ENCODE measurements at regions not wholly inside any gene's neighbourhood (a gene's known extent, or its start where the extent isn't known, plus 50 kb on each side); places are given as distances from the start of the nearest gene placed in this dataset.

GRCh38 chr18:73615506-73615905 lies 532.1 kb downstream of the FBXO15 start:
- Histone ChIP-seq H3K4me3 (ENCODE audit: low read depth in 1 of 3, low read length in 3 of 3) (no peak overlapping the region), H3K9ac (ENCODE audit: low read depth in 1 of 2, low read length in 2 of 2) (no peak overlapping the region), H3K27ac (ENCODE audit: low read depth in 1 of 2, low read length in 2 of 2) (no peak overlapping the region), H3K4me1 (ENCODE audit: control insufficient read depth in 4 of 4, insufficient read depth in 4 of 4, low read length in 3 of 4) (no peaks in the 10 kb centered on the region), H3K9me3 (ENCODE audit: control insufficient read depth in 4 of 4, low read length in 3 of 4) (no peaks in the 10 kb centered on the region), H3K27me3 (ENCODE audit: control insufficient read depth in 4 of 4, insufficient read depth in 4 of 4, low read length in 3 of 4) (no peaks in the 10 kb centered on the region), H3K36me3 (ENCODE audit: control insufficient read depth in 4 of 4, insufficient read depth in 3 of 4, low read depth in 1 of 4, low read length in 3 of 4) (no peaks in the 10 kb centered on the region)
- WGBS: 64% methylated on average over 3 of the region's 3 CpGs
- TF ChIP-seq RAD21 (IDR thresholded peaks at IDR 0.05) (no peak), ATF3 (IDR thresholded peaks at IDR 0.05) (no peak), YY1 (IDR thresholded peaks at IDR 0.05) (no peak), REST (IDR thresholded peaks at IDR 0.05) (no peak), HNF4A (conservative IDR thresholded peaks at IDR 0.05) (no peak)
- no peak for DNase-seq (ENCODE audit: low spot score)

GRCh38 chr18:73614812-73615211 lies 532.8 kb downstream of the FBXO15 start:
- no peak overlapping the region for H3K4me3 ChIP-seq (ENCODE audit: low read depth in 1 of 3, low read length in 3 of 3)
- H3K36me3 ChIP-seq (ENCODE audit: control insufficient read depth in 4 of 4, insufficient read depth in 3 of 4, low read depth in 1 of 4, low read length in 3 of 4): no peaks in the 10 kb centered on the region
- no peak for DNase-seq (ENCODE audit: low spot score)
- no peak overlapping the region for H3K9ac ChIP-seq (ENCODE audit: low read depth in 1 of 2, low read length in 2 of 2)
- H3K4me1 ChIP-seq (ENCODE audit: control insufficient read depth in 4 of 4, insufficient read depth in 4 of 4, low read length in 3 of 4): no peaks in the 10 kb centered on the region
- no peaks in the 10 kb centered on the region for H3K9me3 ChIP-seq (ENCODE audit: control insufficient read depth in 4 of 4, low read length in 3 of 4)
- WGBS: 79% methylated on average over 1 of the region's 1 CpG
- no peaks in the 10 kb centered on the region for H3K27me3 ChIP-seq (ENCODE audit: control insufficient read depth in 4 of 4, insufficient read depth in 4 of 4, low read length in 3 of 4)
- no peak overlapping the region for H3K27ac ChIP-seq (ENCODE audit: low read depth in 1 of 2, low read length in 2 of 2)
- TF ChIP-seq RXRA (IDR thresholded peaks at IDR 0.05) (no peak), JUND (IDR thresholded peaks at IDR 0.05) (no peak), FOXA2 (IDR thresholded peaks at IDR 0.05) (no peak)

- H3K9ac ChIP-seq (ENCODE audit: low read depth in 1 of 2, low read length in 2 of 2): no peak overlapping the region
- H3K36me3 ChIP-seq (ENCODE audit: control insufficient read depth in 4 of 4, insufficient read depth in 3 of 4, low read depth in 1 of 4, low read length in 3 of 4): no peaks in the 10 kb centered on the region
- DNase-seq (ENCODE audit: low spot score): no peak
- H3K9me3 ChIP-seq (ENCODE audit: control insufficient read depth in 4 of 4, low read length in 3 of 4): no peaks in the 10 kb centered on the region
- no peaks in the 10 kb centered on the region for H3K4me1 ChIP-seq (ENCODE audit: control insufficient read depth in 4 of 4, insufficient read depth in 4 of 4, low read length in 3 of 4)
- H3K27me3 ChIP-seq (ENCODE audit: control insufficient read depth in 4 of 4, insufficient read depth in 4 of 4, low read length in 3 of 4): no peaks in the 10 kb centered on the region
- TF ChIP-seq RXRA (IDR thresholded peaks at IDR 0.05): no peak
- TF ChIP-seq ZBTB33 (IDR thresholded peaks at IDR 0.05): no peak
- no peak for TF ChIP-seq YY1 (IDR thresholded peaks at IDR 0.05)
- TF ChIP-seq FOXA2 (IDR thresholded peaks at IDR 0.05): no peak
- no peak for TF ChIP-seq FOXA1 (IDR thresholded peaks at IDR 0.05)
- TF ChIP-seq MAX (IDR thresholded peaks at IDR 0.05): no peak
- no peak for TF ChIP-seq REST (IDR thresholded peaks at IDR 0.05)
- TF ChIP-seq EGR1 (IDR thresholded peaks at IDR 0.05; ENCODE audit: low read depth in 2 of 2): no peak
- no peak for TF ChIP-seq NR2F2 (IDR thresholded peaks at IDR 0.05)
- no peak for TF ChIP-seq JUND (IDR thresholded peaks at IDR 0.05)
- no peak for TF ChIP-seq TAF1 (conservative IDR thresholded peaks at IDR 0.05)
- no peak for TF ChIP-seq HNF4G (IDR thresholded peaks at IDR 0.05)
- no peak overlapping the region for H3K27ac ChIP-seq (ENCODE audit: low read depth in 1 of 2, low read length in 2 of 2)
- no peak overlapping the region for H3K4me3 ChIP-seq (ENCODE audit: low read depth in 1 of 3, low read length in 3 of 3)
- WGBS: 43% methylated on average over 1 of the region's 1 CpG
Measured at GRCh38 chr18:73613706-73614340, 533.8 kb downstream of the FBXO15 start.

All from liver (tissue), 7 donors.